Stomach (tissue), 8 donors: ENCODE measurements at regions not wholly inside any gene's neighbourhood (a gene's known extent, or its start where the extent isn't known, plus 50 kb on each side); places are given as distances from the start of the nearest gene placed in this dataset.
"Not testable (repeated sequence)": the region's sequence is repeated elsewhere in the genome, so short reads cannot be mapped to it uniquely, and the experiment has no call there.

Source experiments
- DNase-seq, 2 donors: peaks; one replicate each; pipeline versions ENCODE4 v3.0.0 to v3.0.0-alpha.2; 2013 to 2019
- H3K27ac ChIP-seq, 5 donors: fragments of 200-600 bp in 4 of 5; sonication (generic) in 4 of 5; one replicate each; pipeline ENCODE4 v1.5.1; 2013 to 2019; ENCODE audit warnings: mild to moderate bottlenecking in 1 of 5, moderate library complexity in 1 of 5
- H3K27me3 ChIP-seq, 3 donors: fragments of 200-600 bp; sonication (generic); one replicate each; pipeline ENCODE4 v1.5.1; 2017 to 2019; ENCODE audit warnings: mixed run types in 1 of 3
- H3K36me3 ChIP-seq, 4 donors: fragments of 200-600 bp; sonication (generic); 1 replicate in 3 of 4; 2 replicates in 1 of 4; pipeline ENCODE4 v1.5.1; 2016 to 2019
- H3K4me1 ChIP-seq, 4 donors: fragments of 200-600 bp; sonication (generic); one replicate each; pipeline ENCODE4 v1.5.1; 2016 to 2019
- H3K4me3 ChIP-seq, 4 donors: fragments of 200-600 bp; sonication (generic) in 3 of 4; one replicate each; pipeline ENCODE4 v1.5.1; 2016 to 2019; ENCODE audit warnings: mild to moderate bottlenecking in 1 of 4
- H3K9me3 ChIP-seq, 4 donors: fragments of 200-600 bp; sonication (generic); one replicate each; pipeline ENCODE4 v1.5.1; 2016 to 2019
- CTCF ChIP-seq, 7 experiments: fragments of 450-650 bp in 4 of 7; fragments of 200-600 bp in 3 of 7; sonication (generic) in 3 of 7; IDR thresholded peaks; one replicate each; pipeline ENCODE4 v1.5.1; 2016 to 2019; ENCODE audit warnings: antibody characterized with exemption in 7 of 7, control low read depth in 2 of 7, mild to moderate bottlenecking in 1 of 7
- EP300 ChIP-seq: sonication (generic); formaldehyde crosslinking; IDR thresholded peaks from one replicate; pipeline ENCODE4 v1.6.1; 2017; ENCODE audit warnings: antibody characterized with exemption
- POLR2A ChIP-seq, 4 donors: fragments of 450-650 bp; IDR thresholded peaks; one replicate each; pipeline ENCODE4 v1.6.1; 2016; ENCODE audit warnings: antibody characterized with exemption in 4 of 4, control low read depth in 2 of 4, mild to moderate bottlenecking in 1 of 4, moderate library complexity in 1 of 4
- POLR2AphosphoS5 ChIP-seq, 3 donors: sonication (generic); formaldehyde crosslinking; IDR thresholded peaks; one replicate each; pipeline ENCODE4 v1.6.1; 2016; ENCODE audit warnings: antibody characterized with exemption in 3 of 3
- WGBS, 5 donors: extraction: QIAGEN DNeasy Blood & Tissue Kit in 3 of 5; methylation state at CpG; one replicate each; pipeline versions ENCODE4 v1.1.5 to v1.1.7; 2013 to 2018; 5-methylcytosine and 5-hydroxymethylcytosine counted together
- intact Hi-C: fragments of 100-400 bp; cut with DNase I; formaldehyde crosslinking; loops from one replicate; pipeline ENCODE4 v1.15.1; 2023; ENCODE audit warnings: low total_unique reads
- donor health status: healthy with polysubstance abuse.
- donor health status: Bipolar disorder and iron deficiency.
- donor health status: healthy.

- no peaks in the 10 kb centered on the region for H3K4me1 ChIP-seq
- DNase-seq, result no peak
- TF ChIP-seq CTCF (IDR thresholded peaks at IDR 0.05) (no peak), EP300 (no peak), POLR2A (IDR thresholded peaks at IDR 0.05) (no peak), POLR2AphosphoS5 (IDR thresholded peaks at IDR 0.05) (no peak)
- H3K27me3 ChIP-seq, result no peaks in the 10 kb centered on the region
- no peaks in the 10 kb centered on the region for H3K36me3 ChIP-seq
- intact Hi-C loops, result no loop called here
- no peak overlapping the region for H3K27ac ChIP-seq
- no peaks in the 10 kb centered on the region for H3K9me3 ChIP-seq
- no peak overlapping the region for H3K4me3 ChIP-seq
Observed at GRCh38 chr14:66330916-66331315, 155.3 kb upstream of the CCDC196 start.

GRCh38 chr14:66333293-66333692 is 152.9 kb upstream of the CCDC196 start:
- not testable (repeated sequence) for DNase-seq

GRCh38 chr14:66341239-66341638 is 144.9 kb upstream of the CCDC196 start:
- DNase-seq, result no peak
- intact Hi-C loops, result no loop called here
- H3K9me3 ChIP-seq, result peaks cover 0 to 8% (median 2%) of the 10 kb centered on the region in 4 donors

More at GRCh38 chr14:66333293-66333692, 152.9 kb upstream of the CCDC196 start:
- H3K27ac ChIP-seq, intact Hi-C loops, H3K9me3 ChIP-seq, H3K27me3 ChIP-seq, H3K36me3 ChIP-seq, H3K4me3 ChIP-seq, H3K4me1 ChIP-seq: not testable (repeated sequence)
- 74 to 94% (median 86%) methylated on average over 2 to 3 of the region's 3 CpGs for WGBS, 5 donors

GRCh38 chr14:66345986-66346385 is 140.2 kb upstream of the CCDC196 start:
- no peak overlapping the region for H3K4me3 ChIP-seq
- no peak for DNase-seq
- intact Hi-C loops, result no loop called here
- TF ChIP-seq POLR2AphosphoS5 (IDR thresholded peaks at IDR 0.05) (no peak), EP300 (no peak), POLR2A (IDR thresholded peaks at IDR 0.05) (no peak), CTCF (IDR thresholded peaks at IDR 0.05) (no peak)
- peaks cover 0 to 23% (median 6%) of the 10 kb centered on the region in 4 donors for H3K9me3 ChIP-seq
- H3K27ac ChIP-seq, result no peak overlapping the region
- 49 to 80% (median 71%) methylated on average over 2 of the region's 2 CpGs for WGBS, 5 donors
- H3K36me3 ChIP-seq, result no peaks in the 10 kb centered on the region
- H3K4me1 ChIP-seq, result no peaks in the 10 kb centered on the region
- no peaks in the 10 kb centered on the region for H3K27me3 ChIP-seq

More at GRCh38 chr14:66341239-66341638, 144.9 kb upstream of the CCDC196 start:
- H3K27me3 ChIP-seq, result no peaks in the 10 kb centered on the region
- no peaks in the 10 kb centered on the region for H3K4me1 ChIP-seq
- no peak overlapping the region for H3K27ac ChIP-seq
- H3K36me3 ChIP-seq, result no peaks in the 10 kb centered on the region
- TF ChIP-seq EP300 (no peak), POLR2A (IDR thresholded peaks at IDR 0.05) (no peak), CTCF (IDR thresholded peaks at IDR 0.05) (no peak), POLR2AphosphoS5 (IDR thresholded peaks at IDR 0.05) (no peak)
- no peak overlapping the region for H3K4me3 ChIP-seq

GRCh38 chr14:66351310-66351709 is 134.9 kb upstream of the CCDC196 start:
- Histone ChIP-seq H3K4me1 (no peaks in the 10 kb centered on the region), H3K4me3 (no peak overlapping the region), H3K27me3 (no peaks in the 10 kb centered on the region), H3K27ac (no peak overlapping the region), H3K9me3 (peaks cover 0 to 37% (median 13%) of the 10 kb centered on the region in 4 donors), H3K36me3 (no peaks in the 10 kb centered on the region)
- 69 to 98% (median 86%) methylated on average over 1 of the region's 1 CpG for WGBS, 5 donors
- intact Hi-C loops, result no loop called here
- DNase-seq, result no peak
- TF ChIP-seq POLR2A (IDR thresholded peaks at IDR 0.05) (no peak), EP300 (no peak), POLR2AphosphoS5 (IDR thresholded peaks at IDR 0.05) (no peak), CTCF (IDR thresholded peaks at IDR 0.05) (no peak)
